Ovary (tissue), 3 donors: ENCODE measurements at regions not wholly inside any gene's neighbourhood (a gene's known extent, or its start where the extent isn't known, plus 50 kb on each side); places are given as distances from the start of the nearest gene placed in this dataset.

Source experiments
- POLR2A ChIP-seq: fragments of 450-650 bp; IDR thresholded peaks from one replicate; pipeline ENCODE4 v1.6.1; 2017; ENCODE audit warnings: antibody characterized with exemption, mild to moderate bottlenecking, moderate library complexity
- TF ChIP-seq, protein P1 (sequence below), 3 donors: fragments of 450-650 bp in 2 of 3; fragments of 200-600 bp in 1 of 3; IDR thresholded peaks; one replicate each; pipeline versions ENCODE4 v1.5.1 to v1.8.0; 2016 to 2022; ENCODE audit warnings: antibody characterized with exemption in 3 of 3, mild to moderate bottlenecking in 1 of 3
- donor health status: DM: no; HTN: no; CAD: no.

DNA sequence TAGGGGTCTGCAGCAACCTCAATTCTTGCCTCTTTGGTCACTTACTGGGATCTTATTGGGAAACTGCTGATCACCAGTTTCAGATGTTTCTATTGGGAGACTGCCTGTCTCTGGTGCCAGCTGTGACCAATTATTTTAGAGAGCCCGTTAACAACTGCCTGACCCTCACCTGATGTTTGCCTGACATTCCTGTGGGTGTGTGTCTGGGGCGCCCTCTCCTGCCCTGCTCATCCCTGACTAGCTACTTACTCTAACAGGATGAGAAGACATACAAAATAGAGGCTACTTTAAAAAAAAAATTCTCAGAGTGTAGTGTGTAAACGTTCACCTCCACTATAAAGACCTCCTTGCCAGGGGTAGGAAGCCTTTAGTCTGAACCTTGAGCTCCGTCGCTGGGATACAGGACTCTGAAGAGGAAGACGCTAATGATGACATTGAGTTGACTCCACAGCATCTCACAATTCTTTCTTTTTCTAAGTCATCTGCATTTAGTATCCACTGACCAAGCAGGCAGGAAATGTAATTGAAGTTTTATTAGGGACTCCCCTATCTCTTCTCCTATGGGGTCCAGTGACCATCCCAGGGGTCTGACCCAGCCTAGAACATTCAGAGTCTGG is 54.6 kb upstream of the DDR1 start:
- TF ChIP-seq, protein P1, sequence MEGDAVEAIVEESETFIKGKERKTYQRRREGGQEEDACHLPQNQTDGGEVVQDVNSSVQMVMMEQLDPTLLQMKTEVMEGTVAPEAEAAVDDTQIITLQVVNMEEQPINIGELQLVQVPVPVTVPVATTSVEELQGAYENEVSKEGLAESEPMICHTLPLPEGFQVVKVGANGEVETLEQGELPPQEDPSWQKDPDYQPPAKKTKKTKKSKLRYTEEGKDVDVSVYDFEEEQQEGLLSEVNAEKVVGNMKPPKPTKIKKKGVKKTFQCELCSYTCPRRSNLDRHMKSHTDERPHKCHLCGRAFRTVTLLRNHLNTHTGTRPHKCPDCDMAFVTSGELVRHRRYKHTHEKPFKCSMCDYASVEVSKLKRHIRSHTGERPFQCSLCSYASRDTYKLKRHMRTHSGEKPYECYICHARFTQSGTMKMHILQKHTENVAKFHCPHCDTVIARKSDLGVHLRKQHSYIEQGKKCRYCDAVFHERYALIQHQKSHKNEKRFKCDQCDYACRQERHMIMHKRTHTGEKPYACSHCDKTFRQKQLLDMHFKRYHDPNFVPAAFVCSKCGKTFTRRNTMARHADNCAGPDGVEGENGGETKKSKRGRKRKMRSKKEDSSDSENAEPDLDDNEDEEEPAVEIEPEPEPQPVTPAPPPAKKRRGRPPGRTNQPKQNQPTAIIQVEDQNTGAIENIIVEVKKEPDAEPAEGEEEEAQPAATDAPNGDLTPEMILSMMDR (IDR thresholded peaks at IDR 0.05) = no peak
- no peak for TF ChIP-seq POLR2A
